ENCODE measurements at regions not wholly inside any gene's neighbourhood (a gene's known extent, or its start where the extent isn't known, plus 50 kb on each side); places are given as distances from the start of the nearest gene placed in this dataset.

DNA sequence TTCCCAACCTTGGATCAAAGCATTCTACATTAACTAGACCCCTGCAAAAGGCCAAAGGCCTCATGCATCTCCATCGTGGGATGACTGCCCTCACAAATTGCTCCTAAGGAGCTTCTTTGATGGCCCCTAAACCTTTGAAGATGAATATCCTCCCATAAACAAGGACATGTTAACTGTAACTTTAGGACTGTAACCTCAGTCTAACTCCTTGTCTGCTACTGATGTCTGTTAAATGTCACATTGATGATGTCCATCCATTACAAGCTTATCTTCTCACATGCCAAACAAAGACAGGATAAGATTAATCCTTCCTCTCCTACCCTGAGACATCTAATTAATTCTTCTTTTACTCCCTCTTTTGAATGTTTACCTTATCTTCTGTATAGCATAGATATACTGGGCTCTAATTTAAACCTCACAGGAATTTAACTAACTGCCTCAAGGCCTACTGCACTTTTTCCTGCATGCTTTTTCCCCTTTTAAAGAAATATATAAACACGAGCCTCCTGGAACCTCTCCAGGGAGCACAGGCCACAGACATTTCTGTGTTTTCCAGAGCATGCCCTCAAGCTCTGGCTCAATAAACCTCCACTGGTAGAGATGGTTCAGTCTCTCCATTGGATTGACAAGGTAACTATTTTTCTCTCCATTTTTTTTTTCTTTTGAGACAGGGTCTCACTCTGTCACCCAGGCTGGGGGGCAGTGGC is 90.6 kb upstream of the SLC25A48 start:
- TF ChIP-seq POLR2A (IDR thresholded peaks at IDR 0.05), result no peak
- TF ChIP-seq, protein P1, sequence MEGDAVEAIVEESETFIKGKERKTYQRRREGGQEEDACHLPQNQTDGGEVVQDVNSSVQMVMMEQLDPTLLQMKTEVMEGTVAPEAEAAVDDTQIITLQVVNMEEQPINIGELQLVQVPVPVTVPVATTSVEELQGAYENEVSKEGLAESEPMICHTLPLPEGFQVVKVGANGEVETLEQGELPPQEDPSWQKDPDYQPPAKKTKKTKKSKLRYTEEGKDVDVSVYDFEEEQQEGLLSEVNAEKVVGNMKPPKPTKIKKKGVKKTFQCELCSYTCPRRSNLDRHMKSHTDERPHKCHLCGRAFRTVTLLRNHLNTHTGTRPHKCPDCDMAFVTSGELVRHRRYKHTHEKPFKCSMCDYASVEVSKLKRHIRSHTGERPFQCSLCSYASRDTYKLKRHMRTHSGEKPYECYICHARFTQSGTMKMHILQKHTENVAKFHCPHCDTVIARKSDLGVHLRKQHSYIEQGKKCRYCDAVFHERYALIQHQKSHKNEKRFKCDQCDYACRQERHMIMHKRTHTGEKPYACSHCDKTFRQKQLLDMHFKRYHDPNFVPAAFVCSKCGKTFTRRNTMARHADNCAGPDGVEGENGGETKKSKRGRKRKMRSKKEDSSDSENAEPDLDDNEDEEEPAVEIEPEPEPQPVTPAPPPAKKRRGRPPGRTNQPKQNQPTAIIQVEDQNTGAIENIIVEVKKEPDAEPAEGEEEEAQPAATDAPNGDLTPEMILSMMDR (IDR thresholded peaks at IDR 0.05 in 8 of 11, conservative IDR thresholded peaks at IDR 0.05 in 3 of 11), result no peak
